Stimulated activated CD4-positive, alpha-beta T cell treated with anti-CD3 and anti-CD28 coated beads, Interleukin-2, amount 100 ng/mL, for 48 hours (primary cell): ENCODE measurements at regions not wholly inside any gene's neighbourhood (a gene's known extent, or its start where the extent isn't known, plus 50 kb on each side); places are given as distances from the start of the nearest gene placed in this dataset.

ENCODE experiments used
- DNase-seq, 2 donors: peaks; one replicate each; pipeline ENCODE4 v3.0.0-alpha.2; 2020

GRCh38 chr2:52805901-52806410 is 961.6 kb upstream of the CHAC2 start:
- DNase-seq, result no peak

GRCh38 chr2:52794581-52794980 is 973.0 kb upstream of the CHAC2 start:
- DNase-seq, result no peak

- DNase-seq, result no peak
These were observed 988.2 kb upstream of the CHAC2 start for GRCh38 chr2:52779446-52779845.

GRCh38 chr2:52776571-52776970 is 991.0 kb upstream of the CHAC2 start:
- no peak for DNase-seq

GRCh38 chr2:52775674-52776073 is 991.9 kb upstream of the CHAC2 start:
- DNase-seq, result no peak

GRCh38 chr2:52765735-52766134 is 1001.9 kb upstream of the CHAC2 start:
- no peak for DNase-seq

- no peak for DNase-seq
These were observed 1017.8 kb upstream of the CHAC2 start for GRCh38 chr2:52749764-52750163.

- DNase-seq, result no peak
These were observed 1022.5 kb upstream of the CHAC2 start for GRCh38 chr2:52745144-52745543.

GRCh38 chr2:52732849-52733395 is 1034.7 kb upstream of the CHAC2 start:
- DNase-seq, result no peak

GRCh38 chr2:52724585-52724984 is 1043.0 kb upstream of the CHAC2 start:
- no peak for DNase-seq

- DNase-seq, result no peak
These were observed 1049.8 kb upstream of the CHAC2 start for GRCh38 chr2:52717836-52718235.

- no peak for DNase-seq
These were observed 1056.6 kb upstream of the CHAC2 start for GRCh38 chr2:52710810-52711618.

GRCh38 chr2:52704251-52704650 is 1063.4 kb upstream of the CHAC2 start:
- DNase-seq, result no peak

GRCh38 chr2:52703004-52703403 is 1064.6 kb upstream of the CHAC2 start:
- no peak for DNase-seq

GRCh38 chr2:52698408-52698807 is 1069.2 kb upstream of the CHAC2 start:
- DNase-seq, result no peak

GRCh38 chr2:52697690-52698089 is 1069.9 kb upstream of the CHAC2 start:
- DNase-seq, result no peak

GRCh38 chr2:52695731-52696130 is 1071.9 kb upstream of the CHAC2 start:
- DNase-seq, result no peak

- no peak for DNase-seq
These were observed 1080.7 kb upstream of the CHAC2 start for GRCh38 chr2:52686935-52687334.

GRCh38 chr2:52676056-52676455 is 1091.5 kb upstream of the CHAC2 start:
- DNase-seq, result no peak

- no peak for DNase-seq
These were observed 1098.9 kb upstream of the CHAC2 start for GRCh38 chr2:52668724-52669123.

GRCh38 chr2:52659546-52659945 is 1108.1 kb upstream of the CHAC2 start:
- DNase-seq, result no peak

- no peak for DNase-seq
These were observed 1109.0 kb upstream of the CHAC2 start for GRCh38 chr2:52658598-52658997.

GRCh38 chr2:52639692-52640091 is 1127.9 kb upstream of the CHAC2 start:
- no peak for DNase-seq

GRCh38 chr2:52632543-52632942 is 1135.1 kb upstream of the CHAC2 start:
- no peak for DNase-seq

- no peak for DNase-seq
These were observed 1137.7 kb upstream of the CHAC2 start for GRCh38 chr2:52629944-52630343.
